ENCODE measurements at regions not wholly inside any gene's neighbourhood (a gene's known extent, or its start where the extent isn't known, plus 50 kb on each side); places are given as distances from the start of the nearest gene placed in this dataset.

GRCh38 chr5:8478326-8478725 lies 609.4 kb downstream of the MTRR start (continued):
- TF ChIP-seq, protein P1, sequence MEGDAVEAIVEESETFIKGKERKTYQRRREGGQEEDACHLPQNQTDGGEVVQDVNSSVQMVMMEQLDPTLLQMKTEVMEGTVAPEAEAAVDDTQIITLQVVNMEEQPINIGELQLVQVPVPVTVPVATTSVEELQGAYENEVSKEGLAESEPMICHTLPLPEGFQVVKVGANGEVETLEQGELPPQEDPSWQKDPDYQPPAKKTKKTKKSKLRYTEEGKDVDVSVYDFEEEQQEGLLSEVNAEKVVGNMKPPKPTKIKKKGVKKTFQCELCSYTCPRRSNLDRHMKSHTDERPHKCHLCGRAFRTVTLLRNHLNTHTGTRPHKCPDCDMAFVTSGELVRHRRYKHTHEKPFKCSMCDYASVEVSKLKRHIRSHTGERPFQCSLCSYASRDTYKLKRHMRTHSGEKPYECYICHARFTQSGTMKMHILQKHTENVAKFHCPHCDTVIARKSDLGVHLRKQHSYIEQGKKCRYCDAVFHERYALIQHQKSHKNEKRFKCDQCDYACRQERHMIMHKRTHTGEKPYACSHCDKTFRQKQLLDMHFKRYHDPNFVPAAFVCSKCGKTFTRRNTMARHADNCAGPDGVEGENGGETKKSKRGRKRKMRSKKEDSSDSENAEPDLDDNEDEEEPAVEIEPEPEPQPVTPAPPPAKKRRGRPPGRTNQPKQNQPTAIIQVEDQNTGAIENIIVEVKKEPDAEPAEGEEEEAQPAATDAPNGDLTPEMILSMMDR (IDR thresholded peaks at IDR 0.05; ENCODE audit: control extremely low read depth in 1 of 3, insufficient read depth in 1 of 3, low read depth in 1 of 3, low read length in 3 of 3): no peak
- TF ChIP-seq RBBP5 (IDR thresholded peaks at IDR 0.05; ENCODE audit: borderline replicate concordance, low read depth, low read length) (no peak), RNF2 (IDR thresholded peaks at IDR 0.05; ENCODE audit: borderline replicate concordance, low read depth, low read length, missing control alignments, poor library complexity, severe bottlenecking) (no peak), BACH1 (IDR thresholded peaks at IDR 0.05; ENCODE audit: low read length) (no peak), POLR2AphosphoS5 (IDR thresholded peaks at IDR 0.05; ENCODE audit: low read depth, low read length) (no peak), RXRA (IDR thresholded peaks at IDR 0.05; ENCODE audit: insufficient read depth, low read depth, low read length) (no peak)
- TF ChIP-seq, protein P2, sequence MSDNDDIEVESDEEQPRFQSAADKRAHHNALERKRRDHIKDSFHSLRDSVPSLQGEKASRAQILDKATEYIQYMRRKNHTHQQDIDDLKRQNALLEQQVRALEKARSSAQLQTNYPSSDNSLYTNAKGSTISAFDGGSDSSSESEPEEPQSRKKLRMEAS (IDR thresholded peaks at IDR 0.05): no peak

Measured in H1 (cell line).